ENCODE measurements at regions not wholly inside any gene's neighbourhood (a gene's known extent, or its start where the extent isn't known, plus 50 kb on each side); places are given as distances from the start of the nearest gene placed in this dataset.

DNA sequence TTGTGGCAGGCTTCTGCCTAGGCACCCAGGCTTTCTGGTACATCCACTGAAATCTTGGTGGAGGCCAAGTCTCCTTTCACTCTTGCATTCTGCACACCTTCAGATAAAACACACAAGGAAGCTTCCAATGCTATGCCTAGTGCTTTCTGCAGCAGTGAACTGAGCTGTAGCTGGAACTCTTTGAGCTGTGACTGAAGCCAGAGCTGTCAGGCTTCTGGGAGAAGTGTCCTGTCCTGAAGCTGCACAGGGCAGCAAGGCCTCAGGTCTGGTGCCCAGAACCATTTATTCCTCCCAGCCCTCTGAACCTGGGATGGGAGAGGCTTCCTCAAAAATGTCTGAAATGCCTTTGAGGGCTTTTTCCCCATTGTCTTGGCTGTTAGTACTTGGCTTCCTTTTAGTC lies 941.7 kb downstream of the LRFN5 start:
- TF ChIP-seq, protein P1, sequence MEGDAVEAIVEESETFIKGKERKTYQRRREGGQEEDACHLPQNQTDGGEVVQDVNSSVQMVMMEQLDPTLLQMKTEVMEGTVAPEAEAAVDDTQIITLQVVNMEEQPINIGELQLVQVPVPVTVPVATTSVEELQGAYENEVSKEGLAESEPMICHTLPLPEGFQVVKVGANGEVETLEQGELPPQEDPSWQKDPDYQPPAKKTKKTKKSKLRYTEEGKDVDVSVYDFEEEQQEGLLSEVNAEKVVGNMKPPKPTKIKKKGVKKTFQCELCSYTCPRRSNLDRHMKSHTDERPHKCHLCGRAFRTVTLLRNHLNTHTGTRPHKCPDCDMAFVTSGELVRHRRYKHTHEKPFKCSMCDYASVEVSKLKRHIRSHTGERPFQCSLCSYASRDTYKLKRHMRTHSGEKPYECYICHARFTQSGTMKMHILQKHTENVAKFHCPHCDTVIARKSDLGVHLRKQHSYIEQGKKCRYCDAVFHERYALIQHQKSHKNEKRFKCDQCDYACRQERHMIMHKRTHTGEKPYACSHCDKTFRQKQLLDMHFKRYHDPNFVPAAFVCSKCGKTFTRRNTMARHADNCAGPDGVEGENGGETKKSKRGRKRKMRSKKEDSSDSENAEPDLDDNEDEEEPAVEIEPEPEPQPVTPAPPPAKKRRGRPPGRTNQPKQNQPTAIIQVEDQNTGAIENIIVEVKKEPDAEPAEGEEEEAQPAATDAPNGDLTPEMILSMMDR (IDR thresholded peaks at IDR 0.05): no peak
- TF ChIP-seq EZH2 (IDR thresholded peaks at IDR 0.05; ENCODE audit: borderline replicate concordance, insufficient read depth, low read depth, low read length, poor library complexity, severe bottlenecking): no peak

Measured in B cell (primary cell).